DMS153 (cell line): ENCODE measurements at regions not wholly inside any gene's neighbourhood (a gene's known extent, or its start where the extent isn't known, plus 50 kb on each side); places are given as distances from the start of the nearest gene placed in this dataset.

Experiments
- DNase-seq: peaks from one replicate; lab custom pipeline; 2025; lab: John Stamatoyannopoulos, UW

DNA sequence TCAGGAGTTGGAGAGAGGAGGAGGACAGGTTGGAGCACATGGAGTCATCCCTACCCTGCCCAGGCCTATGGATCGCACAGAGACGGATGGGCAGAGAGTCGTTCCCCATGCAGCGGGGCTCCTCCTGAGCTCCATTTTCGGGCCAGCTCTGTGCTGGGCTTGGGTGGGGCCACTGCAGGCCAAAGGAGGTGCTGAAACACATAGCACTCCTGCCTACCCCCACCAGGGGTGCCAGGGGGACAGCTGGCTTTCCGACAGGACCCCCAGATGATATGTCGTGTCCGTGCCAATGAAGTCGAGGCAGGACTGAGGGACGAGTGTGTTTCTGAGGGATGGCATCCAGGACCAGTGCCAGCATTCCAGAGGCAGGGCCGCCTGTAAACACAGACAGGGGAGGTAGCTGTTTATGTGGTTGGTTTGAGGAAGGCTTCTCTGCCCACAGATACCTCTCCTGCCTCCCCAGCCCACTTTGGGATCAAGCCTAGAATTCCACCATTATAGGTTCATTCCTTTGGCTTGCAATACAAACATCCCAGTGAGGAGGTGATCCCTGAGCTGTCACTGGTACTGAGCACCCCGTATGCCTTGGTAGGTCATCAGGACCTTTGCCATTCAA is 116.6 kb downstream of the GLI2 start:
- DNase-seq, result no peak

DNA sequence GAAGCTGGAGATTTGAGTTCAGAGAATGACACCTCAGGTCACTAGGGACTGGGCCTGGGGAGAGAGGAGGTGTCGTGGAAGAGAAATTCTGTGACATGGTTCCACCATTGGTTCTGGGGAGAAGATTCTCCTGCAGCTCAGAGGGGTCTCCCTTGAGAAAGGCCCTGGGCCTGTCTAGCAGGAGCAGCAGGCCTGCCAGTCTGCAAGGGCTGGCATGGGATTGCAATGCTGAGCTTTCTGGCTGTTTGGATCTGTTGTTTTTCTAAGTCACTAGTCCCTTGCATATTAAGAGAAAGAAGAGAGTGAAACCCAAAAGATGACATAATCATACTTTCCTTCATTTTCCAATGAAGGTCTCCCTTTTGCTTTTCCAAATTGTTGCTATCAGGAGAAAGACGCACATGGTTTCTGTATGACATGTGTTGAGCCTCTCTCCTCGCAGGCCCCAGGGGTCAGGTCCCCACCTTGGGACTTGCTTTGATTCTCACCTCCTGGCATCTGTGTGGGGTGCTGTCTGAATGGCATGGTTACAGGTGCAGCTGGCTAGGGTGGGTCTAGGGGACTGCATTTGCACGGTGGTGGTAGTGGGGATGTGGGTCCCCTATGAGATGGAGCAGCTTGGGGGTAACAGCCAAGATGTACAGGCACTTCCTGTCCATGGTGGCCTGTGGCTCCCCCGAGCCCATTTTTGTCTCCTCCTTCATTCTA is 117.8 kb downstream of the GLI2 start:
- DNase-seq, result no peak

DNA sequence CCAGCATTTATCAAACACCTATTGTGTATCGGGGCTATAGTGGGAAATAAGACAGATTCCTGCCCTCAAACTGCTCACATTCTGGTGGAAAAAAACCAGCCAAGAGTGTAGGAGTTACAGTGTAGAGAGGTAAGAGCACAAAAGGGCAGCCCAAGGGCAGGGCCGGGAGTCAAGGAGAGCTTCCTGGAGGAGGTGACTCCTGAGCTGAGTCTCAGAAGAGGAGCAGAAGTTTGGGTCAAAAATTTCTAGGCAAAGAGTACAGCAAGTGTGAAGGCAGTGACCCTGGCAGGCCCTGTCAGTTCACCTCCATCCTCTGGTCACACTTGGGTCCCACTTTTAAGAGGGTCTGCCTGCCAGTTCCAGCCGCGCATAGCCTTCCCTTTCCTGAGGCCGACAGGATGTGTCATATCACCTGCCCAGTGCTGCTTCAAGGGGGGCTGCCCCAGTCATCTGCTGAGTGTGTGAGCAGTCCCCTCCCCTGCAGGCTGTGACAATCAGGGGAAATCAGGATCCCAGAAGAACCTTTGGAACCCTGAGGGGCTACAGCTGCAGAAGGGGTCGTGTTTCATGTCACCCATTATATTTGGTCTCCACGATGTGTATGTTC is 118.4 kb downstream of the GLI2 start:
- DNase-seq, result no peak

DNA sequence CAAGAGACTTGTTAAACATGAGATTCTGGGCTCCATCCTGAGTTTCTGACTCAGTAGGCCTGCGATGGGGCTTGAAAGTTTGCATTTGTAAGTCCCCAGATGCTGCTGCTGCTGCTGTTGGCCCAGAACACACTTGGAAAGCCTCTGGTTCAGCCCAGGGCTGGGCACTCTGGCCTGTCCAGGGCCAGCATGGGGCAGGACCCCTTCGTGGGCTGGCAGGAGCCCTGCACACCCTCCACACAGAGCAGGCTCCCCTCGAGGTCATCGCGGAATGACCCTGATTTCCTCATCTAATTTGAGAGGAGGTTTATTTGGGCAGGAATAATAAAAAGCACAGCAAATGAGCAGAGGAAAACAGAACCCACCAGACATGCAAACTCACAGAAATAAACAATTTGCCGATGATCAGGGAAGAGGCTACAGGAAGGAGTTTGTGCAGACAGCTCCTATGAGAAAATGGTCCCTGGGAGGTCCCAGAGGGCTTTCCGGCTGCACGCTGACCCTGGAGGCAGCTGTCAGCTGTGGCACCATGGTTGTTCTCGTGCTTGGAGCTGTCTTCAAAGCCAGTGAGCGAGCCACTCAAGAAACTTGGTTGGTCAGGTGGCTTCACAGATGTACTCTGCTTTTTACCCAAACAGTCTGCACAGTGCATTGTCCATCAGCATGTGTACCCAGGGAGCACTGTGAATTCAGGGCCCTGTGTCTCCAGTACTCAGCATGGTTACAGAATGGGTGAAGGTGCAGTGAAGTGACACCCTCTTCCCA is 119.3 kb downstream of the GLI2 start:
- no peak for DNase-seq

DNA sequence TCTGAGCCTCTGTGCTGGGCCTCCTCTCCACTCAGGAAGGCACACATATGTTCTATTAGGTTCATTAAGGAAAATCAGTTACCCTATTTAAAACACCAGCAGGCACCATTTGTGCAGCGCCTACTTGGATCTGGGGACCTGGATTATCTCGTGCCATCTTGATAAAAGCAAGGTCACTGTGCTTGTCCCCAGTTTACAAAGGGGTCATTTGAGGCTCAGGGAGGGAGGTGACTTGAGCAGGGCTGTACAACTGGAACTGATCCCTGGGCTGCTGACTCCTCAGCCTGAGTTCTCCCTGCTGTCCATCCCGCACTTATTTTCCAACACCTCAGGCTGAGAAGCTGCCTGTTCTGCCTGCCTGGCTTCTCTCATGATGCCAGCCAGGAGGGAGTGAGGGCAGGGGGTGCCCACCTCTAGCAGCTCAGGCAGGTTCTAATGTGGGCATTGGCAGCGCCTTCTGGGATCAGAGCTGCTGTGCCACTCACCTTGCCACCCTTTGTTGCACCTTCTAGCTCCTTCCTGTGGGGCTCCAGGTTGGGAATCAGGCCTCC is 120.3 kb downstream of the GLI2 start:
- DNase-seq, result no peak

DNA sequence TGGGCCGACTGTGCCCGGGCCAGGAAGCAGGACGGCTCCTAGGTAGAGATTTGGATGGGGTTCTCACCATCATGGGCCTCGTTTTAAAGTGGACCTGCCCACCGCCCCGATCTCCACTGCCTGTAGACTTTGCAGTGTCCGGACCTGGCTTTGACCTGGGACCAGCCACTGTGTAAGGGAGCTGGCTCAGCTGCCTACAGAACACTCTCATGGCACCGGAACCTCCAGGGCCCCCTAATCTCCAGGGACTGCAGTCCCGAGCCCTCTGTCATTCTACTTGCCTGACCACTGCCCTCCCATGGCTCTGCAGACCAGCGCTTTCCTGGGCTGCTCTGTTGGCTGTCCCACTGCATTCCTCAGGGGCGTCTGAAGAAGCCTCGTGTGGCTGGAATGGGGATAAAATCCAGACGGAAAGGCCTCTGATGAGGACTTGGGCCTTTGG is 120.8 kb downstream of the GLI2 start:
- no peak for DNase-seq

DNA sequence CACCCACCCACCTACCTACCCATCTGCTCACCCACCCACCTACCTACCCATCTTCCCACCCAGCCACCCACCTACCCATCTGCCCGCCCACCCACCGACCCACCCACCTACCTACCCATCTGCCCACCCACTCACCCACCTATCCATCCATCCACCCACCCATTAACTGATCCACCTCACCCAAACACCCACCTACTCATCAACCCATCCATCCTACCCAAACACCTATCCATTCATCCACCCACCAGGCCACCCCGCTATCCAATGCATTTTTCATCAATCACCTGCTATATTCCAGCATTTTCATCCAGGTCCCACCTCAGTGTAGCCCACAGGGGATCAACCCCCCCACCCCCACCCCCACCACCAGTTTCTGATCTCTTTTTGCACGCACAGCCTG is 121.8 kb downstream of the GLI2 start:
- no peak for DNase-seq

DNA sequence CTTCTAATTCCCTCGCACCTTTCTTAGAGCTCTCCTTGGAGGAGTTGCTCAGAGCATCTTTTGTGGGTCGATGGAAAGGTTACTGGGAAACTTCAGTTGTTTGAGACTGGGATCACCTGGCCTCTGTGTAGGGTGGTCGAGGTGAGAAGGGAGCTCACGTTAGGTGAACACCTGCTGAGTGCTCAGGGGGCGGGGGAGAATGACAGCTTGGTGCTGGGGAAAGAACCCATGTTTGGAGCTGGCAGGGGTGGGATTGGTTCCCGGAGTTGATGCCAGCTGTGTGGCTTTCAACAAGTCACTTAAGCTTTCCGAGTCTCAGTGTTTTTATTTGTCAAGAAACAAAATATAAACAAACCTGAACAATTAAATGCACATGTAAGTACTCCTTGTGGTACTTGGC is 122.3 kb downstream of the GLI2 start:
- no peak for DNase-seq

DNA sequence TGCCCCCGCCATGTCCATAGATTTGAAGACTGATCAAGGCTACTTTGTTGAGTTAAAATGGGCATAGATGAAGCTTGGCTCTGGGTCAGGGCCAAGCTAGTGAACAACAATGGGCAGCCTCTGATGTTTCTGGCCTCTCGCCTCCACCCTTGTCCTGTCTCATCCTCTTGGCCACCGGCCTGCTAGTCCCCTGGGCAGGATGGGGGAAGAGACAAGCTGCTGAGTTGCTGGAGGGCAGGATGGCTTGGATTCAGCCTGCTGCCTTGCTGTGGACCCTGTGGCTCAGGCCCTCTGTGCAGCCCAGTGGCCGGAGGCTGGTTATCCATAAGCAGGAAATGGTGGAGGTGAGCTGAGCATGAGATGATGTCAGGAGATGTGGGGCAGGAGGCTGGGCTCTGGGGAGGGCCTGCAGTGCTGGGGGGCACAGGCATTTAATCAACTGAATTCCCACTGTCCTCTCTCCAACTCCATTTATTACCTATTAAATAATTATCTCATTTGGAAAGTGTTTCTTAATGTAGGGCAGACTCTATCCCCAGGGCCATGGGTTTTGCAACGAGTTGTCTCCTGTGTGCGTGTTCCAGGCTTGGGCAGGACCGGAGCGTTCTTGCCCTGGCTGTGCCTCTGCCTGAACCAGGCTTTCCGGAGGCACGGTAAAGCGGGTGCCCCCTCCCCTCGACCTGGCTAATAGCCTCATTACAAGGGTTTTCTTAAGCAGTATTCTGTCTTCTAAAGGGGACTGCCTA is 122.9 kb downstream of the GLI2 start:
- DNase-seq, result no peak

DNA sequence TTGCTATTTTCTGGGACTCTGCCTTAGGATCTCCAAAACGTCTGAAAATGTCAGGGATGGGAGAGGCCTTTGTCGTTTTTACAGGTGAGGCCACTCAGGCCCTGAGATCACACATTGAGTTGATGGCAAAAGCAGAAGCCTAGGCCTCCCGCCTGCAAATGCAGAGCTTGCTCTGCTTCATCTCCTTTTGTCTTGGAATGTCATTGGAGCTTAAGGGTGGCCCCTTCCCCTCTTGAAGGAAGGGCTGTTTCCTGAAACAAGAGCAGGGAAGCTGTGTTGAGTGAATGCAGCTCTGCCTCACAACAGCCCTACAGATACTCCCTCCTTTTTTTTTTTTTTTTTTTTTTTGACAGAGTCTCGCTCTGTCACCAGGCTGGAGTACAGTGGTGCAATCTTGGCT is 123.5 kb downstream of the GLI2 start:
- no peak for DNase-seq

DNA sequence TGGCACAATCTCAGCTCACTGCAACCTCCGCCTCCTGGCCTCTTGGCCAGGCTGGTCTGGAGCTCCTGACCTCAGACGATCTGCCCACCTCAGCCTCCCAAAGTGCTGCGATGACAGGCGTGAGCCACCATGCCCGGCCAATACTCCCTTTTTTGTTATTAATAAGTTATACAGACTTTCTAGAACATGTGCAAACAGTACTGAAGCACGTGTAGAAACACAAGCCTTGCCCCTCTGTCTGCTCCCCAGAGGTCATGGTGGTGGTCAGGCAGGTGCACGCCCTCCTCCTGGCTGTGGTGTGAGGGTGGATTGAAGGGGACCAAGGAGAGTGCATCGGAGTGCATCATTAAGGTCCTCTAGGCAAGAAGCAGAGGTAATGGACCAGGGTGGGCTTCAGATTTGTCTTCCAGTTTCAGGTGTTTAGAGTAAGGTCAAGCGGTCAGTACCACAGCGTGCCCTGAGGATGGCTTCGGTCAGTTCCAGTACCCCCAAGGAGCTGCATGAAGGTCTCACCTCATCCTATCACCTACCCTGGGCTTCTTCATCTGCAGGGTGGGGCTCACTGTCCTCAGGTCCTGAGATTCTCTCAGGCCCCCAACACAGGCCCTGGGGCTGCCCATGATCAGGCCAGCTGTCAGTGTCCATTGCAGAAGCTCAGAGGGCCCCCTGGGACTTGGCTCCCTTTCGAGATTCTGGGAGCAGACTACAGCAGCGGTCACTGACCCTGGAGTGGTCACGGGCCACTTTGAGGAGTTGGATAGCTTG is 124.3 kb downstream of the GLI2 start:
- DNase-seq, result no peak

DNA sequence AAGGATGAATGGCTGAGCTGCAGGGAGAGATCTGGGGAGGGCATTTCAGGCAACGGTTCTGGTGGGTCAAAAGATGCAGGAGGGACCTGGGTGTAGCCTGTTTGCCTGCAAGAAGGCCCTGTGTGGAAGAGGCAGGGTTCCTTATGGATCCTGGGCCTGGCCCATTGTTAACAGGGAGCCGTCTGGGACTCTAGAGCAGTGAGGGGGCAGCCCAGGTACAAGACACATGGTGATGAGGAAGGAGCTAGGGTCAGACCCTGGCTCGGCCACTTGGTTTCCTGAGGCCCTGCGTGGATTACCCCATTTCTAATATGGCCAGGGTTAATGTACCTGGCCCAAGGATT is 124.9 kb downstream of the GLI2 start:
- no peak for DNase-seq

DNA sequence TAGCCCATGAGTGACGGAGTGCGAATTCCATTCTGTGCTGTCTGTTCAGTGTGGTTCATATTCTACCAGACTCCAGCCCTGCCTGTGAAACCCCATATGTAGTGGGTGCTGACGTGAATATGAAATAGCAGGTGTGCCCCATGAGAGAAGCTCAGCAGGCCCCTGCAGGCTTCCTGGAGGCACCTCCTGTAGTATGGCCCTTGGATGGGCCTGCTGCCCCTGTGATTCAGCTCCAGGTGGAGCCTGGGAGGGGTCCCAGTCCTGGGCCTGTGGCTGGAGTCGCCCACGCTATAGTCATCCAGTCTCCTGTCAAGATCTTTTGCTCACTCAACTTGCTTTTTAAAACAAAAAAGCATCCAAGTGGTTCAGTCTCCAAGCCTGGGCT is 125.5 kb downstream of the GLI2 start:
- no peak for DNase-seq

DNA sequence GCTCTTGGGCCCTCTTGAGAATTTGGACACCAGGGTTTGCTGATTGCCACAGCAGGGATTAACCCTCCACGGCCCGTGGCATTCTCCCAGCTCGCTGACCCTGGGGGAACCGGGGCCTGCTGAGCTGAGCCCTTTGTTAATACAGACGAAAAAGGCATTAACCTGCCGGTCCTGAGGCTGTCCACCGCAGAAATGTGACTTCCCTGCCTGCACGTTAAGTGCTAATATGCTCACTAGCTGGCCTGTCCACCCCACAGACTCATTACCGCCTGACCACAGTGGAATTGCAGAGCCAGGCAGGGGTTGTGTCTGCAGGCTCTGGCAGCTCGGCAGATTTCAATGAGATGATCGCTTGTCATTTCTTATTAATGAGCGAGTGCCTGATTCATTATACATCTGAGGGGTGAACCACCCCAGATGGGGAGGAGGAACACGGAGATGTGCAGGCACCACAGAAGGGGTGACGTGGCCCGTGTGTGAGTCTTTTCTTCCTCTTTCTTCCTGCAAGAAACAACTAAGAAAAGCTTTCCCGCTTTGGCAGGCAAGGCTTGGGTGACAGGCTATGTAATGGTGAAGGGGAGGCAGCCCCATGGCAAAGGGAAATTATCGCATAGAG is 126.0 kb downstream of the GLI2 start:
- DNase-seq, result no peak

DNA sequence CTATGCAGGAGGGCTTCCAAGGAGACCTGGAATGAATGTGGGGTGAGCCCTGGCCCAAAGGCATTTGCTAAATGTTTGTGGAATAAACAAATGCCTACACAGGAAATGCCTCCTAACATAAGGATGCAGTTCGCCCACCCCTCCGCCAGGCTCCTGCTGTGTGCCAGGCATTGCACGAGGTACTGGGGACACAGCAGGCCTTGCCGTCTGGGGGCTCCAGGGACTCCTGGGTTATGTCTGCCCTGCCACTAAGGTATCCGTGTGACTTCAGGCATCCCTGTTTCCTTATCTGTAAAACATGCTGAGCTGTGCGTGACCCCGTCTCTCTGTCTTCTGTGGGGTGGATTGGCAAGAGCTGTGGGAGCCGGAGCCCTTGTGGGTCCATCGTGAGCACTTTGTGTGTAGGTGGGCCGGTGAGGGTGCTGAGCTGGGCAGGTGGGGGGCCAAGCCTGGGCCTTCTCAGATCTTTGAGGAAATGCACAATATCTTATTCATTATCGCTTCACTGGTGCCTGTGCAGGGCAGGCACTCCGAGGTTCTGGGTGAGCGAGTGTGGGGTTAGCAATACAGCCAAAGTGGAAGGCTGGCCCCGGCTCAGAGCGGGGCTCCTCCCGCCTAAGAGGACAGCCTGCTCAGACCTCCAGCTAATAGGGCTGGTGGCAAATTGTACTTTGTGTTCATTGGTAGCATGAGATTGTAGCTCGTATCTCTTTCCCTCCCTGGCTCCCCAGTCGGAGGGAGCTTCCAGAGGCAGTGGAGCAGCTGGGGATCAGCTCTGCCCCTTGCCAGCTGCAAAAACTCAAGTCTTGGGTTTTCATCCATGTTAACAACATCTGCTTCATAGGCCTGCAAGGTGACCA is 126.8 kb downstream of the GLI2 start:
- DNase-seq, result no peak

DNA sequence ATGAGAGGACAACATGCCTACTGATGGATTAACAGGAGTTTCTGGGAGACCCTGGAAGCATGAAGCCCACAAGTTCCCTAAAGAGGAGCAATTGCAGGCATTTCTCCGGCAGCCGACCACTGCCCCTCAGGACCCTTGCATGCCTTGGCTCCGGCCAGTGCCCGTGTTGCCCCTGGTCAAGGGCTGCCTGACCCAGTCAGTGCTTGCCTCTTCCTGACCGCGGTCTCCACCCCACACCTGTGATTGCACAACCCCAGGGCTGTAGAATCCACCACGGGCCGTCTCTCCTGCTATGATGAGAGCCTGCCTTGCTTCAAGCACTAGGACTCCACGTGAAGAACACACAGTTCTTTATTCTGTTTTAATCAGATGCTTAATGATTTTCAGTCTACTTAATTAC is 127.5 kb downstream of the GLI2 start:
- no peak for DNase-seq

DNA sequence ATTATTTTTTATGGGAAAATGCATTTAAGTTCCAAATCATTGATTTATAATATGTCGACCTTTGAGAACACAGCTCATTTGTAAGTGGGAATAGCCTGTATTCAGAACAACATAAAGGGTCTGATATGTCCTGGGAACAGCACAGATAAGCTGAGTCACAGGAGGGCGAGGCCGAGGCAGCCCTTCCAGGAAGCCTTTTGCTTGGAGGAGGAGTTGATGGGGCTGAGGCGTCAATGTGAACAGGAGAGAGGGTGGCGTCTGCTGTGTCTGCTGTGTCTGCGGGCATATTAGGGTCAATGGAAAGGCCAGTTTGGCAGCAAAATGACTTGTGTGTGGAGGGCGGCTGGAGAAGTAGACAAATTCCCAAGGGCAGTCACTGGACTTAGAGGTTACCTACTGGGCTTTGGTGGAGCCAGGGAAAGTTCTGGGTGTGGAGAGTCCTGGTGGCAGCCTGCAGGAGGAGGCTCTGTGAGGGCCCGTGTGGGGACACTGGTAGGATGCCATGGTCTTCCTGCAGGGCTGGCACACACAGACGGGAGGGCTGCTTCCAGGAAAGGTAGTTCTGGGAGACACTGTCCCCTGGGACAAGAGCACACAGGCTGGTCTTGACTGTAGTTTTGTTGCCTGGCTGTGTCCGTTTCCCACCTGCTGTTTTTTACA is 128.1 kb downstream of the GLI2 start:
- no peak for DNase-seq

DNA sequence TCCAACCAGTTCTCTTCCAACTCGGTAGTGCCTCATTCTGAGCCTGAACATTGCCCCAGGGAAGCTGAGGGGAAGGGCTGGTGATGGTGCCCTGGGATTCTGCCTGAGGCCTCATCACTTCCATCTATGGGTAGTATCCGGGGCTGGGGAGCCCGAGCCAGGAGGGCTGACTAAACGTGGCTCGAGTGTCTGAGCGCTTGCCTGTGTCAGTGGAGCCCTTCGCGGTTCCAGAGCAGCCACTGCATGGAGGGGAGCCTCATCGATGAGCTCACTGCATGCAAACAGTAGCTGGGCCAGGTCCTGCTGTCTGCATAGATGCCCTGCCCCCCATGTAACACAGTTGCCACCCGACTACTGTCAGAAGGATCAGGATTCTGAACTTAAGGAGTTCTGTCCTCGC is 129.3 kb downstream of the GLI2 start:
- no peak for DNase-seq

DNA sequence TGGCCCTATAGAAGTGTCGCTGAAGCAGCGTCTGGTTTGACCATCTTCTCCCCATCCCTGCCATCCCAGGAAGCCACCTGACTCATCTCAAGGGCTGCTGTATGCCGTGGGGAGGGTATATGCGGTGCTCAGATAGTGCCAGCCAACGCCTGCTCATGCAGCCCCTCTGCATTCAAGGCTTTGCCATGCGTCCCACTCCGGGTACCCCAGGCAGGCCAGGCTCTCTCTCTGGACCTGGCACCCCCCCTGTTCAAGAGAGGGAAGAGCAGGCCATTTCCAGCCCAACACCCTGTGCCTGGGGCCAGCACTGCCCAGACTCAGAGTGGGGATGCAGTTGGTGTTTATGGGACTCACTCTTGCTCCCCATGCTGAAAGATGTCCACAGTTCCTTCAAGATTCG is 130.0 kb downstream of the GLI2 start:
- DNase-seq, result no peak
